WTC11 (cell line): ENCODE measurements at regions not wholly inside any gene's neighbourhood (a gene's known extent, or its start where the extent isn't known, plus 50 kb on each side); places are given as distances from the start of the nearest gene placed in this dataset.

Experiments used
- ATAC-seq: fragments of 200-7000 bp; cut with Tn5 transposase; 2 replicates; pipeline ENCODE4 v1.10.0; 2021; ENCODE audit warnings: mild to moderate bottlenecking, moderate library complexity
- CTCF ChIA-PET: fragments of 300-600 bp; sonication (Branson Sonifier 250); formaldehyde crosslinking; loops from one replicate; lab custom pipeline; 2021; ENCODE audit warnings: antibody characterized with exemption; lab: Charles Lee
- POLR2A ChIA-PET: fragments of 350-600 bp; sonication (Branson Sonifier 250); formaldehyde crosslinking; loops from one replicate; lab custom pipeline; 2021; ENCODE audit warnings: antibody characterized with exemption; lab: Charles Lee
- DNase-seq: peaks from one replicate; pipeline ENCODE4 v3.0.0; 2021; ENCODE audit warnings: low spot score
- H3K27ac Mint-ChIP-seq: 2 replicates; pipeline ENCODE4 v1.8.0; 2021; ENCODE audit warnings: mixed read lengths
- H3K27me3 Mint-ChIP-seq: 2 replicates; pipeline ENCODE4 v1.8.0; 2021; ENCODE audit warnings: low read depth, mild to moderate bottlenecking, moderate library complexity, mixed read lengths
- H3K36me3 Mint-ChIP-seq: 2 replicates; pipeline ENCODE4 v1.8.0; 2021; ENCODE audit warnings: mixed read lengths
- H3K4me1 Mint-ChIP-seq: 2 replicates; pipeline ENCODE4 v1.8.0; 2022; ENCODE audit warnings: mixed read lengths
- H3K4me3 Mint-ChIP-seq: 2 replicates; pipeline ENCODE4 v1.8.0; 2021; ENCODE audit warnings: mild to moderate bottlenecking, moderate library complexity, mixed read lengths
- H3K9me3 Mint-ChIP-seq: 2 replicates; pipeline ENCODE4 v1.8.0; 2021; ENCODE audit warnings: mixed read lengths
- AR ChIP-seq: fragments of 250-450 bp; sonication (Bioruptor Pico); IDR thresholded peaks from 2 replicates; pipeline ENCODE4 v1.9.0; 2021; ENCODE audit warnings: mild to moderate bottlenecking
- CBFB ChIP-seq: sonication (generic); formaldehyde crosslinking; IDR thresholded peaks from 2 replicates; pipeline ENCODE4 v1.8.1; 2022; ENCODE audit warnings: mild to moderate bottlenecking, low read depth, missing genetic modification reagents
- CTCF ChIP-seq: fragments of 200-600 bp; IDR thresholded peaks from 2 replicates; pipeline ENCODE4 v1.8.0; 2022; ENCODE audit warnings: antibody characterized with exemption
- E2F1 ChIP-seq: sonication (generic); formaldehyde crosslinking; IDR thresholded peaks from 2 replicates; pipeline ENCODE4 v1.8.0; 2022; ENCODE audit warnings: mild to moderate bottlenecking, missing genetic modification reagents
- EMX1 ChIP-seq: fragments of 250-450 bp; sonication (Bioruptor Pico); IDR thresholded peaks from 2 replicates; pipeline ENCODE4 v1.8.0; 2021; ENCODE audit warnings: mild to moderate bottlenecking
- ETV6 ChIP-seq: sonication (generic); formaldehyde crosslinking; IDR thresholded peaks from 2 replicates; pipeline ENCODE4 v1.8.1; 2022; ENCODE audit warnings: mild to moderate bottlenecking, missing genetic modification reagents
- GABPB1 ChIP-seq: sonication (generic); formaldehyde crosslinking; IDR thresholded peaks from 2 replicates; pipeline ENCODE4 v1.8.1; 2023; ENCODE audit warnings: mild to moderate bottlenecking, missing genetic modification reagents
- GTF2I ChIP-seq: fragments of 250-450 bp; sonication (Bioruptor Pico); conservative IDR thresholded peaks from 2 replicates; pipeline ENCODE4 v1.4.0; 2021; ENCODE audit warnings: mild to moderate bottlenecking
- IRF2 ChIP-seq: sonication (generic); formaldehyde crosslinking; IDR thresholded peaks from 2 replicates; pipeline ENCODE4 v1.8.0; 2022; ENCODE audit warnings: low read depth, missing genetic modification reagents, borderline replicate concordance
- KAT7 ChIP-seq: sonication (generic); formaldehyde crosslinking; IDR thresholded peaks from 2 replicates; pipeline ENCODE4 v1.8.1; 2023; ENCODE audit warnings: missing genetic modification reagents, mild to moderate bottlenecking, borderline replicate concordance
- MAX ChIP-seq: sonication (generic); formaldehyde crosslinking; IDR thresholded peaks from 2 replicates; pipeline ENCODE4 v1.8.0; 2022; ENCODE audit warnings: mild to moderate bottlenecking, missing genetic modification reagents
- MXD4 ChIP-seq: fragments of 250-450 bp; sonication (Bioruptor Pico); IDR thresholded peaks from 2 replicates; pipeline ENCODE4 v1.8.0; 2021; ENCODE audit warnings: mild to moderate bottlenecking, moderate library complexity, borderline replicate concordance
- MYBL2 ChIP-seq: sonication (generic); formaldehyde crosslinking; IDR thresholded peaks from 2 replicates; pipeline ENCODE4 v1.8.1; 2023; ENCODE audit warnings: mild to moderate bottlenecking, moderate library complexity, missing genetic modification reagents
- NFE2L1 ChIP-seq: sonication (generic); formaldehyde crosslinking; IDR thresholded peaks from 2 replicates; pipeline ENCODE4 v1.8.1; 2023; ENCODE audit warnings: missing genetic modification reagents
- NR1H2 ChIP-seq: sonication (generic); formaldehyde crosslinking; IDR thresholded peaks from 2 replicates; pipeline ENCODE4 v1.9.0; 2021; ENCODE audit warnings: mild to moderate bottlenecking, moderate library complexity, missing genetic modification reagents
- NR3C1 ChIP-seq: sonication (generic); formaldehyde crosslinking; conservative IDR thresholded peaks from 2 replicates; pipeline ENCODE4 v1.8.1; 2023; ENCODE audit warnings: low read depth, mild to moderate bottlenecking, missing genetic modification reagents
- OVOL2 ChIP-seq: fragments of 250-450 bp; sonication (Bioruptor Pico); IDR thresholded peaks from 2 replicates; pipeline ENCODE4 v1.9.0; 2021; ENCODE audit warnings: mild to moderate bottlenecking, borderline replicate concordance
- PREB ChIP-seq: sonication (generic); formaldehyde crosslinking; IDR thresholded peaks from 2 replicates; pipeline ENCODE4 v1.8.1; 2022; ENCODE audit warnings: mild to moderate bottlenecking, missing genetic modification reagents, moderate library complexity, borderline replicate concordance
- RELA ChIP-seq: sonication (generic); formaldehyde crosslinking; IDR thresholded peaks from 2 replicates; pipeline ENCODE4 v1.8.1; 2022; ENCODE audit warnings: missing genetic modification reagents, mild to moderate bottlenecking, borderline replicate concordance
- SMAD4 ChIP-seq: sonication (generic); formaldehyde crosslinking; IDR thresholded peaks from 2 replicates; pipeline ENCODE4 v1.8.0; 2022; ENCODE audit warnings: mild to moderate bottlenecking, missing genetic modification reagents
- STAT6 ChIP-seq: sonication (generic); formaldehyde crosslinking; conservative IDR thresholded peaks from 2 replicates; pipeline ENCODE4 v1.8.1; 2023; ENCODE audit warnings: mild to moderate bottlenecking, low read depth, missing genetic modification reagents, moderate library complexity
- TCF7 ChIP-seq: sonication (generic); formaldehyde crosslinking; IDR thresholded peaks from 2 replicates; pipeline ENCODE4 v1.8.0; 2022; ENCODE audit warnings: mild to moderate bottlenecking, low read depth, missing genetic modification reagents, moderate library complexity
- TEAD4 ChIP-seq: sonication (generic); formaldehyde crosslinking; IDR thresholded peaks from 2 replicates; pipeline ENCODE4 v1.8.0; 2022; ENCODE audit warnings: mild to moderate bottlenecking, missing genetic modification reagents
- TP53 ChIP-seq: sonication (generic); formaldehyde crosslinking; IDR thresholded peaks from 2 replicates; pipeline ENCODE4 v1.8.1; 2023; ENCODE audit warnings: mild to moderate bottlenecking, missing genetic modification reagents
- ZBTB21 ChIP-seq: sonication (generic); formaldehyde crosslinking; IDR thresholded peaks from 2 replicates; pipeline ENCODE4 v1.8.1; 2023; ENCODE audit warnings: mild to moderate bottlenecking, missing genetic modification reagents, borderline replicate concordance
- ZNF121 ChIP-seq: sonication (generic); formaldehyde crosslinking; IDR thresholded peaks from 2 replicates; pipeline ENCODE4 v1.8.0; 2023; ENCODE audit warnings: missing genetic modification reagents

- ChIA-PET CTCF (no interaction called here), POLR2A (interaction anchor here (0.7 kb wide), 1 partner anchor 256 kb away, joined by 3 read pairs; no protein-coding TSS in a partner anchor)
- no peak overlapping the region for H3K4me3 Mint-ChIP-seq
- peaks cover 3% of the 10 kb centered on the region; the same call in 1 of the 2 replicates for H3K27me3 Mint-ChIP-seq
- no peak overlapping the region for H3K27ac Mint-ChIP-seq
- TF ChIP-seq GTF2I (CRISPR knock-in tag) (no peak), OVOL2 (CRISPR knock-in tag) (no peak), TCF7 (CRISPR knock-in tag) (no peak), NR3C1 (CRISPR knock-in tag) (no peak), STAT6 (CRISPR knock-in tag) (no peak), AR (no peak), SMAD4 (CRISPR knock-in tag) (no peak), ETV6 (CRISPR knock-in tag) (no peak), ZNF121 (CRISPR knock-in tag) (no peak), MAX (no peak), NR1H2 (CRISPR knock-in tag) (no peak)
- peaks cover 4% of the 10 kb centered on the region; the same call in 1 of the 2 replicates for H3K36me3 Mint-ChIP-seq
- DNase-seq (no peak), ATAC-seq (no peak)
- peaks cover 29% of the 10 kb centered on the region for H3K4me1 Mint-ChIP-seq
- peaks cover 10% of the 10 kb centered on the region for H3K9me3 Mint-ChIP-seq
These were observed 208.4 kb upstream of the TLE3 start for GRCh38 chr15:70306081-70306480.

GRCh38 chr15:70303981-70304380 lies 206.3 kb upstream of the TLE3 start:
- Mint-ChIP-seq H3K9me3 (peaks cover 7% of the 10 kb centered on the region), H3K27me3 (peaks cover 3% of the 10 kb centered on the region; the same call in 1 of the 2 replicates), H3K27ac (no peak overlapping the region), H3K4me1 (peaks cover 11% of the 10 kb centered on the region), H3K4me3 (no peak overlapping the region), H3K36me3 (0 out of 2 replicates have a peak, but pooled peaks cover 4% of the 10 kb centered on the region)
- ChIA-PET CTCF (no interaction called here), POLR2A (no interaction called here)
- ATAC-seq (no peak), DNase-seq (no peak)
- TF ChIP-seq MXD4 (CRISPR knock-in tag), result no peak
- TF ChIP-seq PREB (CRISPR knock-in tag), result no peak
- no peak for TF ChIP-seq MYBL2 (CRISPR knock-in tag)
- no peak for TF ChIP-seq TP53 (CRISPR knock-in tag)
- TF ChIP-seq CTCF, result no peak
- TF ChIP-seq NFE2L1, result no peak
- no peak for TF ChIP-seq IRF2 (CRISPR knock-in tag)
- TF ChIP-seq ZBTB21 (CRISPR knock-in tag), result no peak
- TF ChIP-seq KAT7, result no peak
- no peak for TF ChIP-seq GTF2I (CRISPR knock-in tag)
- TF ChIP-seq CBFB (CRISPR knock-in tag), result no peak
- no peak for TF ChIP-seq NR3C1 (CRISPR knock-in tag)
- no peak for TF ChIP-seq TEAD4 (CRISPR knock-in tag)
- no peak for TF ChIP-seq E2F1 (CRISPR knock-in tag)
- no peak for TF ChIP-seq EMX1 (CRISPR knock-in tag)
- no peak for TF ChIP-seq GABPB1 (CRISPR knock-in tag)
- no peak for TF ChIP-seq RELA
